ENCODE measurements at regions not wholly inside any gene's neighbourhood (a gene's known extent, or its start where the extent isn't known, plus 50 kb on each side); places are given as distances from the start of the nearest gene placed in this dataset.

DNA sequence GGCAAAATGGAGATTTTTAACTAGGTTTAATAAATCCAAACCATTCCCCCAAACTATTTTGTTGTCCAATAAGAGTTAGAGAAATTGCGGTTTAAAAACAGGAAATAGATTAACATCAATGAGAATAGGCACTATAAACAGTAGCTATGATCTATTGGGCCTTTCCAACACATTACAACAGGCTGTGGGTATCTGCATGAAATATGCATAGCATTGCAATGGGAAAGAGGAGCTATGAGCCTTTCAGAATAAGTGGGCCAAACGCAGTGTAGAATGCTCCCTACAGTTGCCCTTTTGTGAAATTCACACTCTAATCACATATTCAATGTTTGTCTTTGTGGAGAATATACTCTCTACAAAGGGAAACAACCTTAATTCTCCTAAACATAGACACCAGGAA, 305.5 kb upstream of the PRMT6 start:
- FAIRE-seq (no peak), DNase-seq (ENCODE audit: insufficient read length, low spot score) (no peak)
- TF ChIP-seq SPI1 (IDR thresholded peaks at IDR 0.05; ENCODE audit: low read depth, low read length) = no peak
- no peak for TF ChIP-seq POU2F2 (IDR thresholded peaks at IDR 0.05; ENCODE audit: low read depth, low read length)
- no peak for TF ChIP-seq TAF1 (IDR thresholded peaks at IDR 0.05; ENCODE audit: low read depth, low read length)
- TF ChIP-seq POLR2AphosphoS5 (IDR thresholded peaks at IDR 0.05; ENCODE audit: low read depth, low read length) = no peak
- no peak for TF ChIP-seq PAX5 (IDR thresholded peaks at IDR 0.05; ENCODE audit: insufficient read depth, low read length, severe bottlenecking)
- no peak for TF ChIP-seq POLR2A (IDR thresholded peaks at IDR 0.05; ENCODE audit: low read depth, low read length)

DNA sequence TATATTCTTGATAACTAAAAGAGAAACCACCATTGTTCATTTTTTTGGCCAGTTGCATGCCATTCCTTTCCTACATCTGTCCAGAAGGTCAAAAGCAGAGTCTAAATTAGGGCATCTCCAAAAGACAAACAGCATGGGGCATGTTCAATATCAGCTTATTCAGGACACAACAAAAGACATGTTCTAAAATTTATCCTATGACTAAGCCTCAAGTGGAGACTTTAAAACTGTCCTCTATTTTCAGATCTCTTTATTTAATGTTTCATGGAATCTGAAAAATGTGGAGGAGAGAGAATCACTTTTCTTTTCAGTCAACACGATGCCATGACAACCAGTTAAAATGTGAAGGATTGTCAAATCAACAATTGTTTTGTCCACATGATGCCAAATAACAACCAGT, 303.4 kb upstream of the PRMT6 start:
- FAIRE-seq (no peak), DNase-seq (ENCODE audit: insufficient read length, low spot score) (no peak)
- TF ChIP-seq POLR2A (IDR thresholded peaks at IDR 0.05; ENCODE audit: low read depth, low read length) (no peak), POU2F2 (IDR thresholded peaks at IDR 0.05; ENCODE audit: low read depth, low read length) (no peak), POLR2AphosphoS5 (IDR thresholded peaks at IDR 0.05; ENCODE audit: low read depth, low read length) (no peak), TAF1 (IDR thresholded peaks at IDR 0.05; ENCODE audit: low read depth, low read length) (no peak), PAX5 (IDR thresholded peaks at IDR 0.05; ENCODE audit: insufficient read depth, low read length, severe bottlenecking) (no peak), SPI1 (IDR thresholded peaks at IDR 0.05; ENCODE audit: low read depth, low read length) (no peak)

- no peak for FAIRE-seq
- TF ChIP-seq PAX5 (IDR thresholded peaks at IDR 0.05; ENCODE audit: insufficient read depth, low read length, severe bottlenecking) (no peak), POLR2A (IDR thresholded peaks at IDR 0.05; ENCODE audit: low read depth, low read length) (no peak), POLR2AphosphoS5 (IDR thresholded peaks at IDR 0.05; ENCODE audit: low read depth, low read length) (no peak), SPI1 (IDR thresholded peaks at IDR 0.05; ENCODE audit: low read depth, low read length) (no peak), TAF1 (IDR thresholded peaks at IDR 0.05; ENCODE audit: low read depth, low read length) (no peak), POU2F2 (IDR thresholded peaks at IDR 0.05; ENCODE audit: low read depth, low read length) (no peak)
- DNase-seq (ENCODE audit: insufficient read length, low spot score) = no peak
Observed at GRCh38 chr1:106754957-106755356, 301.5 kb upstream of the PRMT6 start.

- no peak for TF ChIP-seq POLR2AphosphoS5 (IDR thresholded peaks at IDR 0.05; ENCODE audit: low read depth, low read length)
- no peak for TF ChIP-seq SPI1 (IDR thresholded peaks at IDR 0.05; ENCODE audit: low read depth, low read length)
- no peak for TF ChIP-seq TAF1 (IDR thresholded peaks at IDR 0.05; ENCODE audit: low read depth, low read length)
- no peak for TF ChIP-seq POLR2A (IDR thresholded peaks at IDR 0.05; ENCODE audit: low read depth, low read length)
- TF ChIP-seq POU2F2 (IDR thresholded peaks at IDR 0.05; ENCODE audit: low read depth, low read length) = no peak
- no peak for DNase-seq (ENCODE audit: insufficient read length, low spot score)
- no peak for FAIRE-seq
Observed at GRCh38 chr1:106755682-106756406, 300.6 kb upstream of the PRMT6 start.

DNA sequence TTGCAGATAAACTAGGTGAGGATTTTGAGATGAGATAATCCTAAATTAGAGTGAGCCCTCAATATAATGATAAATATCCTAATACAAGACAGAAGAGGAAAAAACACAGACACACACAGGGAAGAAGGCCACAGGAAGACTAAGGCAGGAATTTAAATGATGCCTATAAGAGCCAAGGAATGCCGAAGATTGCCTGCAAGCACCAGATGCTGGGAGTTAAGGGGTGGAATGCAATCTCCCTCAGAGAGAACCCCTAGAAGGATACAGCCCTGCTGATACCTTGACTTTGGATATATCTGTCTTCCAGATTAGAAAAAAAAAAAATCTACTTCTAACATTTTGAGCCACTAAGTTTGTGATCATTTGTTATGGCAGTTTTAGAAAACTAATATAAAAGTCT, 299.7 kb upstream of the PRMT6 start:
- FAIRE-seq (no peak), DNase-seq (ENCODE audit: insufficient read length, low spot score) (no peak)
- no peak for TF ChIP-seq PAX5 (IDR thresholded peaks at IDR 0.05; ENCODE audit: insufficient read depth, low read length, severe bottlenecking)
- no peak for TF ChIP-seq POLR2A (IDR thresholded peaks at IDR 0.05; ENCODE audit: low read depth, low read length)
- no peak for TF ChIP-seq TAF1 (IDR thresholded peaks at IDR 0.05; ENCODE audit: low read depth, low read length)
- no peak for TF ChIP-seq POLR2AphosphoS5 (IDR thresholded peaks at IDR 0.05; ENCODE audit: low read depth, low read length)
- TF ChIP-seq SPI1 (IDR thresholded peaks at IDR 0.05; ENCODE audit: low read depth, low read length) = no peak
- TF ChIP-seq POU2F2 (IDR thresholded peaks at IDR 0.05; ENCODE audit: low read depth, low read length) = no peak

GRCh38 chr1:106768077-106768476, 288.4 kb upstream of the PRMT6 start:
- DNase-seq (ENCODE audit: insufficient read length, low spot score) = no peak
- TF ChIP-seq POLR2AphosphoS5 (IDR thresholded peaks at IDR 0.05; ENCODE audit: low read depth, low read length) = no peak
- TF ChIP-seq TAF1 (IDR thresholded peaks at IDR 0.05; ENCODE audit: low read depth, low read length) = no peak
- no peak for TF ChIP-seq POLR2A (IDR thresholded peaks at IDR 0.05; ENCODE audit: low read depth, low read length)
- TF ChIP-seq PAX5 (IDR thresholded peaks at IDR 0.05; ENCODE audit: insufficient read depth, low read length, severe bottlenecking) = no peak
- no peak for TF ChIP-seq SPI1 (IDR thresholded peaks at IDR 0.05; ENCODE audit: low read depth, low read length)
- no peak for TF ChIP-seq POU2F2 (IDR thresholded peaks at IDR 0.05; ENCODE audit: low read depth, low read length)

GRCh38 chr1:106768501-106768900, 288.0 kb upstream of the PRMT6 start:
- TF ChIP-seq POLR2A (IDR thresholded peaks at IDR 0.05; ENCODE audit: low read depth, low read length) (no peak), PAX5 (IDR thresholded peaks at IDR 0.05; ENCODE audit: insufficient read depth, low read length, severe bottlenecking) (no peak), POU2F2 (IDR thresholded peaks at IDR 0.05; ENCODE audit: low read depth, low read length) (no peak), TAF1 (IDR thresholded peaks at IDR 0.05; ENCODE audit: low read depth, low read length) (no peak), POLR2AphosphoS5 (IDR thresholded peaks at IDR 0.05; ENCODE audit: low read depth, low read length) (no peak), SPI1 (IDR thresholded peaks at IDR 0.05; ENCODE audit: low read depth, low read length) (no peak)
- DNase-seq (ENCODE audit: insufficient read length, low spot score) = no peak
- no peak for FAIRE-seq

More at GRCh38 chr1:106768077-106768476, 288.4 kb upstream of the PRMT6 start:
- no peak for FAIRE-seq

- DNase-seq (ENCODE audit: insufficient read length, low spot score) (no peak), FAIRE-seq (no peak)
- TF ChIP-seq SPI1 (IDR thresholded peaks at IDR 0.05; ENCODE audit: low read depth, low read length) = no peak
- TF ChIP-seq POU2F2 (IDR thresholded peaks at IDR 0.05; ENCODE audit: low read depth, low read length) = no peak
- TF ChIP-seq POLR2AphosphoS5 (IDR thresholded peaks at IDR 0.05; ENCODE audit: low read depth, low read length) = no peak
- TF ChIP-seq POLR2A (IDR thresholded peaks at IDR 0.05; ENCODE audit: low read depth, low read length) = no peak
- TF ChIP-seq TAF1 (IDR thresholded peaks at IDR 0.05; ENCODE audit: low read depth, low read length) = no peak
- no peak for TF ChIP-seq PAX5 (IDR thresholded peaks at IDR 0.05; ENCODE audit: insufficient read depth, low read length, severe bottlenecking)
Observed at GRCh38 chr1:106773206-106773605, 283.3 kb upstream of the PRMT6 start.

GRCh38 chr1:106780066-106780465, 276.4 kb upstream of the PRMT6 start:
- FAIRE-seq (no peak), DNase-seq (ENCODE audit: insufficient read length, low spot score) (no peak)
- TF ChIP-seq TAF1 (IDR thresholded peaks at IDR 0.05; ENCODE audit: low read depth, low read length) (no peak), POU2F2 (IDR thresholded peaks at IDR 0.05; ENCODE audit: low read depth, low read length) (no peak), POLR2A (IDR thresholded peaks at IDR 0.05; ENCODE audit: low read depth, low read length) (no peak), POLR2AphosphoS5 (IDR thresholded peaks at IDR 0.05; ENCODE audit: low read depth, low read length) (no peak), SPI1 (IDR thresholded peaks at IDR 0.05; ENCODE audit: low read depth, low read length) (no peak), PAX5 (IDR thresholded peaks at IDR 0.05; ENCODE audit: insufficient read depth, low read length, severe bottlenecking) (no peak)
